ENCODE measurements at regions not wholly inside any gene's neighbourhood (a gene's known extent, or its start where the extent isn't known, plus 50 kb on each side); places are given as distances from the start of the nearest gene placed in this dataset.

DNA sequence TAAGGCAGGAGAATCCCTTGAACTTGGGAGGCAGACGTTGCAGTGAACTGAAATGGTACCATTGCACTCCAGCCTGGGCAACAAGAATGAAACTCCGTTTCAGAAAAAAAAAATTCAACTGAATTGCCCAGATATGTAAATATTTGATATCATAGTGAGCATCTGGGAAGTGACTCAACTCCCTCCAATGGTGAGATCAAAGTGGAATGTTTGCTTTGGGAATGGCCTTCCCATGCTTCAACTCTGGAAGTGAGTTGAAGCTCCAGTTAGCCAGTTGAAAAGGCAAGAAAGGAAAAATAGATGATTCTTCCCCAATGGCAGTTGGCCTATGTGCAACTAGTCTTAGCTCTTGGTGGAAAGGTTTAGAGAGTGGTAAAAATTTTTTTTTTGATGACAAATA is 131.6 kb upstream of the CMC1 start:
- TF ChIP-seq, protein P1, sequence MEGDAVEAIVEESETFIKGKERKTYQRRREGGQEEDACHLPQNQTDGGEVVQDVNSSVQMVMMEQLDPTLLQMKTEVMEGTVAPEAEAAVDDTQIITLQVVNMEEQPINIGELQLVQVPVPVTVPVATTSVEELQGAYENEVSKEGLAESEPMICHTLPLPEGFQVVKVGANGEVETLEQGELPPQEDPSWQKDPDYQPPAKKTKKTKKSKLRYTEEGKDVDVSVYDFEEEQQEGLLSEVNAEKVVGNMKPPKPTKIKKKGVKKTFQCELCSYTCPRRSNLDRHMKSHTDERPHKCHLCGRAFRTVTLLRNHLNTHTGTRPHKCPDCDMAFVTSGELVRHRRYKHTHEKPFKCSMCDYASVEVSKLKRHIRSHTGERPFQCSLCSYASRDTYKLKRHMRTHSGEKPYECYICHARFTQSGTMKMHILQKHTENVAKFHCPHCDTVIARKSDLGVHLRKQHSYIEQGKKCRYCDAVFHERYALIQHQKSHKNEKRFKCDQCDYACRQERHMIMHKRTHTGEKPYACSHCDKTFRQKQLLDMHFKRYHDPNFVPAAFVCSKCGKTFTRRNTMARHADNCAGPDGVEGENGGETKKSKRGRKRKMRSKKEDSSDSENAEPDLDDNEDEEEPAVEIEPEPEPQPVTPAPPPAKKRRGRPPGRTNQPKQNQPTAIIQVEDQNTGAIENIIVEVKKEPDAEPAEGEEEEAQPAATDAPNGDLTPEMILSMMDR (IDR thresholded peaks at IDR 0.05): no peak
- no peak for TF ChIP-seq EZH2 (IDR thresholded peaks at IDR 0.05)
- TF ChIP-seq EZH2phosphoT487 (IDR thresholded peaks at IDR 0.05): no peak
